ENCODE measurements at regions not wholly inside any gene's neighbourhood (a gene's known extent, or its start where the extent isn't known, plus 50 kb on each side); places are given as distances from the start of the nearest gene placed in this dataset.
A peak's percentile ranks its signal among the peaks of the same experiment; 100 is the strongest.
"Not testable (repeated sequence)": the region's sequence is repeated elsewhere in the genome, so short reads cannot be mapped to it uniquely, and the experiment has no call there.

GRCh38 chr1:861714-862113, 62.0 kb upstream of the SAMD11 start:
- no peak for DNase-seq (ENCODE audit: low read depth)
- H3K4me3 ChIP-seq (ENCODE audit: low read depth, low read length), result no peak overlapping the region

GRCh38 chr1:862601-863000, 61.1 kb upstream of the SAMD11 start:
- H3K4me3 ChIP-seq (ENCODE audit: low read depth, low read length); DNase-seq (ENCODE audit: low read depth): not testable (repeated sequence)

More at GRCh38 chr1:861714-862113, 62.0 kb upstream of the SAMD11 start:
- no peak for TF ChIP-seq CTCF (conservative IDR thresholded peaks at IDR 0.05; ENCODE audit: low read depth, low read length)

GRCh38 chr1:865633-866032, 58.1 kb upstream of the SAMD11 start:
- not testable (repeated sequence) for H3K4me3 ChIP-seq (ENCODE audit: low read depth, low read length); DNase-seq (ENCODE audit: low read depth)

- H3K4me3 ChIP-seq (ENCODE audit: low read depth, low read length), result no peak overlapping the region
- no peak for DNase-seq (ENCODE audit: low read depth)
- TF ChIP-seq CTCF (conservative IDR thresholded peaks at IDR 0.05; ENCODE audit: low read depth, low read length), result no peak
Measured at GRCh38 chr1:866095-866494, 57.6 kb upstream of the SAMD11 start.

GRCh38 chr1:866631-867299, 57.0 kb upstream of the SAMD11 start:
- not testable (repeated sequence) for H3K4me3 ChIP-seq (ENCODE audit: low read depth, low read length); DNase-seq (ENCODE audit: low read depth)

GRCh38 chr1:867550-867949, 56.2 kb upstream of the SAMD11 start:
- H3K4me3 ChIP-seq (ENCODE audit: low read depth, low read length); DNase-seq (ENCODE audit: low read depth): not testable (repeated sequence)

GRCh38 chr1:869499-870244, 54.1 kb upstream of the SAMD11 start:
- TF ChIP-seq CTCF (conservative IDR thresholded peaks at IDR 0.05; ENCODE audit: low read depth, low read length), result peak; percentile 64
- DNase-seq (ENCODE audit: low read depth), result no peak
- peak overlapping the region; percentile 30 for H3K4me3 ChIP-seq (ENCODE audit: low read depth, low read length)
